Loucy (cell line): ENCODE measurements at regions not wholly inside any gene's neighbourhood (a gene's known extent, or its start where the extent isn't known, plus 50 kb on each side); places are given as distances from the start of the nearest gene placed in this dataset.

ENCODE experiments used
- H2AFZ ChIP-seq: fragments of 200-600 bp; sonication (generic); 2 replicates; pipeline ENCODE4 v1.6.0; 2016; ENCODE audit warnings: antibody characterized with exemption, mild to moderate bottlenecking, low read length, moderate library complexity
- H3F3A ChIP-seq: fragments of 200-600 bp; 2 replicates; pipeline ENCODE4 v1.6.0; 2016; ENCODE audit warnings: antibody characterized with exemption, low read depth, mild to moderate bottlenecking
- H3K27me3 ChIP-seq: fragments of 200-600 bp; sonication (generic); 2 replicates; pipeline ENCODE4 v1.6.1; 2014; ENCODE audit warnings: low read length, mild to moderate bottlenecking; ENCODE audit not compliant: insufficient read depth, poor library complexity, severe bottlenecking
- H3K36me3 ChIP-seq: fragments of 200-600 bp; sonication (generic); 2 replicates; pipeline ENCODE4 v1.6.1; 2016; ENCODE audit warnings: low read length; ENCODE audit not compliant: insufficient read depth
- H3K4me1 ChIP-seq: fragments of 200-600 bp; sonication (generic); 2 replicates; pipeline ENCODE4 v1.5.1; 2014; ENCODE audit warnings: low read length, mild to moderate bottlenecking; ENCODE audit not compliant: insufficient read depth, poor library complexity, severe bottlenecking
- H3K4me2 ChIP-seq: fragments of 200-600 bp; sonication (generic); 2 replicates; pipeline ENCODE4 v1.6.0; 2014; ENCODE audit warnings: antibody characterized with exemption, low read length, low read depth, mild to moderate bottlenecking; ENCODE audit not compliant: poor library complexity, severe bottlenecking
- H3K4me3 ChIP-seq: fragments of 200-600 bp; sonication (generic); 2 replicates; pipeline ENCODE4 v1.5.1; 2014; ENCODE audit warnings: low read length, mild to moderate bottlenecking, mixed read lengths; ENCODE audit not compliant: poor library complexity, severe bottlenecking
- H3K79me2 ChIP-seq: fragments of 200-600 bp; sonication (generic); 2 replicates; pipeline ENCODE4 v1.6.1; 2014; ENCODE audit warnings: low read length; ENCODE audit not compliant: insufficient read depth
- H3K9ac ChIP-seq: fragments of 200-600 bp; sonication (generic); 2 replicates; pipeline ENCODE4 v1.6.0; 2014; ENCODE audit warnings: mild to moderate bottlenecking, low read depth, low read length, moderate library complexity; ENCODE audit not compliant: poor library complexity, severe bottlenecking
- H3K9me2 ChIP-seq: fragments of 200-600 bp; sonication (generic); replicated peaks from 2 replicates; pipeline ENCODE4 v1.6.1; 2016; ENCODE audit warnings: low read depth, low read length, mixed read lengths
- H3K9me3 ChIP-seq: fragments of 200-600 bp; sonication (generic); 2 replicates; pipeline ENCODE4 v1.6.1; 2014; ENCODE audit warnings: mild to moderate bottlenecking, antibody characterized with exemption, low read length, low read depth; ENCODE audit not compliant: insufficient read depth
- H4K20me1 ChIP-seq: fragments of 200-600 bp; sonication (generic); 2 replicates; pipeline ENCODE4 v1.6.0; 2014; ENCODE audit warnings: antibody characterized with exemption, low read length, mild to moderate bottlenecking; ENCODE audit not compliant: insufficient read depth, poor library complexity, severe bottlenecking
- CTCF ChIP-seq: fragments of 200-600 bp; sonication (generic); conservative IDR thresholded peaks from 2 replicates; pipeline ENCODE4 v1.5.1; 2014; ENCODE audit warnings: mild to moderate bottlenecking, antibody characterized with exemption, low read length
- EZH2phosphoT487 ChIP-seq: fragments of 200-600 bp; IDR thresholded peaks from 2 replicates; pipeline ENCODE4 v1.6.1; 2018; ENCODE audit warnings: antibody characterized with exemption, mild to moderate bottlenecking, moderate library complexity, borderline replicate concordance

- H2AFZ ChIP-seq: no peak overlapping the region
- no peaks in the 10 kb centered on the region for H4K20me1 ChIP-seq
- H3K79me2 ChIP-seq: no peaks in the 10 kb centered on the region
- no peak overlapping the region for H3K4me2 ChIP-seq
- no peak overlapping the region for H3K9ac ChIP-seq
- no peaks in the 10 kb centered on the region for H3F3A ChIP-seq
- no peak for TF ChIP-seq EZH2phosphoT487
- TF ChIP-seq CTCF: no peak
- peaks cover 12% of the 10 kb centered on the region for H3K4me1 ChIP-seq
- H3K9me3 ChIP-seq: peaks cover 3% of the 10 kb centered on the region; the same call in 1 of the 2 replicates
- H3K4me3 ChIP-seq: no peak overlapping the region
- H3K9me2 ChIP-seq: no peaks in the 10 kb centered on the region
- H3K36me3 ChIP-seq: no peaks in the 10 kb centered on the region
- no peaks in the 10 kb centered on the region for H3K27me3 ChIP-seq
These were observed 500.9 kb downstream of the EFNA5 start for GRCh38 chr5:107169867-107170266.

GRCh38 chr5:107168848-107169752 is 501.6 kb downstream of the EFNA5 start:
- peaks cover 3% of the 10 kb centered on the region; the same call in 1 of the 2 replicates for H3K9me3 ChIP-seq
- no peaks in the 10 kb centered on the region for H3K36me3 ChIP-seq

GRCh38 chr5:107168086-107168485 is 502.7 kb downstream of the EFNA5 start:
- Histone ChIP-seq H3K4me2 (no peak overlapping the region), H4K20me1 (no peaks in the 10 kb centered on the region)
- TF ChIP-seq CTCF (no peak), EZH2phosphoT487 (no peak)

More at GRCh38 chr5:107168848-107169752, 501.6 kb downstream of the EFNA5 start:
- TF ChIP-seq CTCF (no peak), EZH2phosphoT487 (no peak)
- Histone ChIP-seq H3K9ac (no peak overlapping the region), H3K79me2 (no peaks in the 10 kb centered on the region), H2AFZ (no peak overlapping the region), H3K4me2 (no peak overlapping the region), H3K4me1 (peaks cover 12% of the 10 kb centered on the region), H3F3A (no peaks in the 10 kb centered on the region), H4K20me1 (no peaks in the 10 kb centered on the region), H3K4me3 (no peak overlapping the region), H3K9me2 (no peaks in the 10 kb centered on the region), H3K27me3 (no peaks in the 10 kb centered on the region)

More at GRCh38 chr5:107168086-107168485, 502.7 kb downstream of the EFNA5 start:
- H3F3A ChIP-seq: no peaks in the 10 kb centered on the region
- peaks cover 12% of the 10 kb centered on the region for H3K4me1 ChIP-seq
- no peaks in the 10 kb centered on the region for H3K36me3 ChIP-seq
- no peaks in the 10 kb centered on the region for H3K79me2 ChIP-seq
- no peaks in the 10 kb centered on the region for H3K9me2 ChIP-seq
- peaks cover 3% of the 10 kb centered on the region; the same call in 1 of the 2 replicates for H3K9me3 ChIP-seq
- H3K4me3 ChIP-seq: peak overlapping the region; percentile 35
- H2AFZ ChIP-seq: no peak overlapping the region
- no peaks in the 10 kb centered on the region for H3K27me3 ChIP-seq
- no peak overlapping the region for H3K9ac ChIP-seq
